Activated effector memory CD4-positive, alpha-beta T cell treated with anti-CD3 and anti-CD28 coated beads, Interleukin-2, amount 50 U/mL, for 16 hours (primary cell): ENCODE measurements at regions not wholly inside any gene's neighbourhood (a gene's known extent, or its start where the extent isn't known, plus 50 kb on each side); places are given as distances from the start of the nearest gene placed in this dataset.
"Not testable (repeated sequence)": the region's sequence is repeated elsewhere in the genome, so short reads cannot be mapped to it uniquely, and the experiment has no call there.

Experiments used
- DNase-seq: peaks from one replicate; pipeline ENCODE4 v3.0.0-alpha.2; 2020

- no peak for DNase-seq
These were observed 193.0 kb upstream of the TPM1 start for GRCh38 chr15:62849316-62850106.

- no peak for DNase-seq
These were observed 192.2 kb upstream of the TPM1 start for GRCh38 chr15:62850318-62850717.

GRCh38 chr15:62850791-62851291 is 191.7 kb upstream of the TPM1 start:
- no peak for DNase-seq

GRCh38 chr15:62853114-62853840 is 189.3 kb upstream of the TPM1 start:
- DNase-seq: no peak

- no peak for DNase-seq
These were observed 188.7 kb upstream of the TPM1 start for GRCh38 chr15:62853841-62854225.

GRCh38 chr15:62854420-62855084 is 188.0 kb upstream of the TPM1 start:
- no peak for DNase-seq

- DNase-seq: no peak
These were observed 187.5 kb upstream of the TPM1 start for GRCh38 chr15:62855085-62855476.

GRCh38 chr15:62856466-62857246 is 185.9 kb upstream of the TPM1 start:
- no peak for DNase-seq

GRCh38 chr15:62857411-62857853 is 185.1 kb upstream of the TPM1 start:
- DNase-seq: no peak

- DNase-seq: no peak
These were observed 184.2 kb upstream of the TPM1 start for GRCh38 chr15:62858343-62858742.

- no peak for DNase-seq
These were observed 179.8 kb upstream of the TPM1 start for GRCh38 chr15:62862717-62863116.

GRCh38 chr15:62866366-62866765 is 176.2 kb upstream of the TPM1 start:
- no peak for DNase-seq

GRCh38 chr15:62867844-62868243 is 174.7 kb upstream of the TPM1 start:
- DNase-seq: no peak

- DNase-seq: no peak
These were observed 174.0 kb upstream of the TPM1 start for GRCh38 chr15:62868507-62868906.

- no peak for DNase-seq
These were observed 173.4 kb upstream of the TPM1 start for GRCh38 chr15:62869116-62869515.

- no peak for DNase-seq
These were observed 172.3 kb upstream of the TPM1 start for GRCh38 chr15:62870216-62870615.

- not testable (repeated sequence) for DNase-seq
These were observed 171.8 kb upstream of the TPM1 start for GRCh38 chr15:62870701-62871100.

- DNase-seq: no peak
These were observed 169.3 kb upstream of the TPM1 start for GRCh38 chr15:62873203-62873602.

- no peak for DNase-seq
These were observed 168.5 kb upstream of the TPM1 start for GRCh38 chr15:62874064-62874463.

GRCh38 chr15:62874959-62875625 is 167.5 kb upstream of the TPM1 start:
- no peak for DNase-seq

GRCh38 chr15:62875626-62876021 is 166.9 kb upstream of the TPM1 start:
- DNase-seq: no peak

GRCh38 chr15:62877276-62877857 is 165.2 kb upstream of the TPM1 start:
- no peak for DNase-seq
